ENCODE measurements at regions not wholly inside any gene's neighbourhood (a gene's known extent, or its start where the extent isn't known, plus 50 kb on each side); places are given as distances from the start of the nearest gene placed in this dataset.

- no peak for TF ChIP-seq CTCF (IDR thresholded peaks at IDR 0.05)
- TF ChIP-seq POLR2A (IDR thresholded peaks at IDR 0.05) = no peak
Measured at GRCh38 chr2:71811157-71811556, 336.5 kb downstream of the CYP26B1 start.
